Upper lobe of left lung (tissue), 6 donors: ENCODE measurements at regions not wholly inside any gene's neighbourhood (a gene's known extent, or its start where the extent isn't known, plus 50 kb on each side); places are given as distances from the start of the nearest gene placed in this dataset.

Experiments used
- ATAC-seq, 2 donors: fragments of 200-7000 bp; cut with Tn5 transposase; one replicate each; pipeline ENCODE4 v1.9.1; 2022; ENCODE audit warnings: mild to moderate bottlenecking in 2 of 2, moderate library complexity in 2 of 2; ENCODE audit not compliant: low FRiP score in 2 of 2
- DNase-seq, 2 donors: peaks; one replicate each; pipeline ENCODE4 v3.0.0-alpha.2; 2019 to 2020
- H3K27ac ChIP-seq, 4 donors: fragments of 200-600 bp; sonication (generic); one replicate each; pipeline ENCODE4 v1.5.1; 2016 to 2019
- H3K27me3 ChIP-seq, 4 donors: fragments of 200-600 bp; sonication (generic); one replicate each; pipeline ENCODE4 v1.5.1; 2017 to 2019
- H3K36me3 ChIP-seq, 4 donors: fragments of 200-600 bp; sonication (generic); one replicate each; pipeline ENCODE4 v1.5.1; 2016 to 2019
- H3K4me1 ChIP-seq, 4 donors: fragments of 200-600 bp; sonication (generic); one replicate each; pipeline ENCODE4 v1.5.1; 2018 to 2019
- H3K4me3 ChIP-seq, 4 donors: fragments of 200-600 bp; sonication (generic); one replicate each; pipeline ENCODE4 v1.5.1; 2017 to 2019; ENCODE audit warnings: mild to moderate bottlenecking in 2 of 4, moderate library complexity in 1 of 4
- H3K9me3 ChIP-seq, 4 donors: fragments of 200-600 bp; sonication (generic); one replicate each; pipeline ENCODE4 v1.5.1; 2018 to 2019
- EP300 ChIP-seq, 4 donors: sonication (generic); formaldehyde crosslinking; IDR thresholded peaks; one replicate each; pipeline ENCODE4 v1.5.1; 2017; ENCODE audit warnings: antibody characterized with exemption in 4 of 4, control low read depth in 2 of 4
- POLR2A ChIP-seq, 4 donors: fragments of 450-650 bp; IDR thresholded peaks; one replicate each; pipeline ENCODE4 v1.5.1; 2016 to 2017; ENCODE audit warnings: antibody characterized with exemption in 4 of 4, mild to moderate bottlenecking in 2 of 4
- POLR2AphosphoS5 ChIP-seq, 2 donors: sonication (generic); formaldehyde crosslinking; IDR thresholded peaks; one replicate each; pipeline ENCODE4 v1.5.1; 2017; ENCODE audit warnings: antibody characterized with exemption in 2 of 2
- WGBS, 2 donors: methylation state at CpG; one replicate each; pipeline ENCODE4 v1.1.5; 2017 to 2018; 5-methylcytosine and 5-hydroxymethylcytosine counted together
- TF ChIP-seq, protein P1 (sequence below), 6 experiments: fragments of 450-650 bp in 4 of 6; fragments of 200-600 bp in 2 of 6; sonication (generic) in 2 of 6; IDR thresholded peaks; one replicate each; pipeline ENCODE4 v1.5.1; 2016 to 2019; ENCODE audit warnings: antibody characterized with exemption in 6 of 6
- donor health status: DM: no; HTN: no; CAD: no; lungs with moderate emphysema.
- donor health status: DM: no; HTN: yes; CAD: no; lungs with severe emphysema.

DNA sequence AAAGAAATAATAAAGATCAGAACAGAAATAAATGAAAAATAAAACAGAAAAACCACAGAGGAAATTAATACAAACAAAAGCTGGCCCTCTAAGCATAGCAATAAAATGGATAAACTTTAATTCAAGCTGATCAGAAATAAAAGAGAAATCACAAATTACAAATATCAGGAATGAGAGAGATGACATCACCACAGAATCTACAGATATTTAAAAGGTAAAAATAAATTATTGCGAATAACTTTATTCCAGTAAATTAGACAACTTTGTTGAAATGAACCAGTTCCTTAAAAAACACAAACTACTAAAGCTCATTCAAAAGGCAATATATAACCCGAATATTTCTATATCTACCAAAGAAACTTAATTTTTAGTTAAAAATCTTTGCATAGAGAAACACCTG, 131.7 kb downstream of the PPP1R3A start:
- H3K4me1 ChIP-seq: no peaks in the 10 kb centered on the region
- H3K27ac ChIP-seq: no peak overlapping the region
- no peaks in the 10 kb centered on the region for H3K27me3 ChIP-seq
- TF ChIP-seq EP300 (IDR thresholded peaks at IDR 0.05): no peak
- TF ChIP-seq POLR2A (IDR thresholded peaks at IDR 0.05): no peak
- TF ChIP-seq POLR2AphosphoS5 (IDR thresholded peaks at IDR 0.05): no peak
- TF ChIP-seq, protein P1, sequence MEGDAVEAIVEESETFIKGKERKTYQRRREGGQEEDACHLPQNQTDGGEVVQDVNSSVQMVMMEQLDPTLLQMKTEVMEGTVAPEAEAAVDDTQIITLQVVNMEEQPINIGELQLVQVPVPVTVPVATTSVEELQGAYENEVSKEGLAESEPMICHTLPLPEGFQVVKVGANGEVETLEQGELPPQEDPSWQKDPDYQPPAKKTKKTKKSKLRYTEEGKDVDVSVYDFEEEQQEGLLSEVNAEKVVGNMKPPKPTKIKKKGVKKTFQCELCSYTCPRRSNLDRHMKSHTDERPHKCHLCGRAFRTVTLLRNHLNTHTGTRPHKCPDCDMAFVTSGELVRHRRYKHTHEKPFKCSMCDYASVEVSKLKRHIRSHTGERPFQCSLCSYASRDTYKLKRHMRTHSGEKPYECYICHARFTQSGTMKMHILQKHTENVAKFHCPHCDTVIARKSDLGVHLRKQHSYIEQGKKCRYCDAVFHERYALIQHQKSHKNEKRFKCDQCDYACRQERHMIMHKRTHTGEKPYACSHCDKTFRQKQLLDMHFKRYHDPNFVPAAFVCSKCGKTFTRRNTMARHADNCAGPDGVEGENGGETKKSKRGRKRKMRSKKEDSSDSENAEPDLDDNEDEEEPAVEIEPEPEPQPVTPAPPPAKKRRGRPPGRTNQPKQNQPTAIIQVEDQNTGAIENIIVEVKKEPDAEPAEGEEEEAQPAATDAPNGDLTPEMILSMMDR (IDR thresholded peaks at IDR 0.05): no peak
- ATAC-seq: no peak
- no peak overlapping the region for H3K4me3 ChIP-seq
- WGBS, 2 donors: 90 to 92% methylated on average over 2 of the region's 2 CpGs
- H3K36me3 ChIP-seq: no peaks in the 10 kb centered on the region
- H3K9me3 ChIP-seq: no peaks in the 10 kb centered on the region
- DNase-seq: no peak

GRCh38 chr7:113784956-113785355, 133.9 kb downstream of the PPP1R3A start:
- Histone ChIP-seq H3K4me3 (no peak overlapping the region), H3K4me1 (no peaks in the 10 kb centered on the region), H3K9me3 (no peaks in the 10 kb centered on the region), H3K27me3 (no peaks in the 10 kb centered on the region), H3K36me3 (no peaks in the 10 kb centered on the region), H3K27ac (no peak overlapping the region)
- no peak for ATAC-seq
- WGBS, 2 donors: 79 to 90% methylated on average over 3 of the region's 3 CpGs
- TF ChIP-seq EP300 (IDR thresholded peaks at IDR 0.05): no peak
- TF ChIP-seq, protein P1 (IDR thresholded peaks at IDR 0.05): no peak
- no peak for TF ChIP-seq POLR2AphosphoS5 (IDR thresholded peaks at IDR 0.05)
- no peak for TF ChIP-seq POLR2A (IDR thresholded peaks at IDR 0.05)
- DNase-seq: no peak

DNA sequence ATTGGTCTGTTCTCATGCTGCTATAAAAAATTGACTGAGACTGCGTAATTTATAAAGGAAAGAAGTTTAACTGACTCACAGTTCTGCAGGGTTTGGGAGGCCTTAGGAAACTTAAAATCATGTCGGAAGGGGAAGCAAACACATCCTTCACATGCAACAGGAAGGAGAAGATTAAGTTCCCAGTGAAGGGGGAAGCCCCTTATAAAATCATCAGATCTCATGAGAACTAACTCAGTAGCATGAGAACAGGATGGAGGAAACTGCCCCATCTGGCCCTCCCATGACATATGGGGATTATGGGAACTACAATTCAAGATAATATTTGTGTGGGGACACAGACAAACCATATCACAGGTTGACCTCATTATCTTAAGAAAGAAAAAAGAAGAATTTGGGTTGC, 134.5 kb downstream of the PPP1R3A start:
- Histone ChIP-seq H3K4me1 (no peaks in the 10 kb centered on the region), H3K4me3 (no peak overlapping the region), H3K9me3 (no peaks in the 10 kb centered on the region), H3K36me3 (no peaks in the 10 kb centered on the region), H3K27me3 (no peaks in the 10 kb centered on the region), H3K27ac (no peak overlapping the region)
- 42 to 52% methylated on average over 2 of the region's 2 CpGs for WGBS, 2 donors
- TF ChIP-seq POLR2AphosphoS5 (IDR thresholded peaks at IDR 0.05) (no peak), EP300 (IDR thresholded peaks at IDR 0.05) (no peak)
- no peak for DNase-seq
- ATAC-seq: no peak

GRCh38 chr7:113783403-113783802, 135.4 kb downstream of the PPP1R3A start:
- Histone ChIP-seq H3K4me1 (no peaks in the 10 kb centered on the region), H3K27ac (no peak overlapping the region), H3K4me3 (no peak overlapping the region), H3K27me3 (no peaks in the 10 kb centered on the region), H3K9me3 (no peaks in the 10 kb centered on the region), H3K36me3 (no peaks in the 10 kb centered on the region)
- no peak for ATAC-seq
- no peak for DNase-seq
- TF ChIP-seq, protein P1 (IDR thresholded peaks at IDR 0.05): no peak
- TF ChIP-seq EP300 (IDR thresholded peaks at IDR 0.05): no peak
- 70 to 82% methylated on average over 4 of the region's 4 CpGs for WGBS, 2 donors

- TF ChIP-seq EP300 (IDR thresholded peaks at IDR 0.05) (no peak), POLR2AphosphoS5 (IDR thresholded peaks at IDR 0.05) (no peak), POLR2A (IDR thresholded peaks at IDR 0.05) (no peak)
- TF ChIP-seq, protein P1 (IDR thresholded peaks at IDR 0.05): no peak
- no peak overlapping the region for H3K4me3 ChIP-seq
- no peaks in the 10 kb centered on the region for H3K36me3 ChIP-seq
- ATAC-seq (no peak), DNase-seq (no peak)
- 78 to 83% methylated on average over 1 of the region's 1 CpG for WGBS, 2 donors
- no peak overlapping the region for H3K27ac ChIP-seq
- H3K27me3 ChIP-seq: no peaks in the 10 kb centered on the region
- no peaks in the 10 kb centered on the region for H3K9me3 ChIP-seq
- no peaks in the 10 kb centered on the region for H3K4me1 ChIP-seq
Observed at GRCh38 chr7:113775804-113776203, 143.0 kb downstream of the PPP1R3A start.
